HG03469 (cell line): ENCODE measurements at regions not wholly inside any gene's neighbourhood (a gene's known extent, or its start where the extent isn't known, plus 50 kb on each side); places are given as distances from the start of the nearest gene placed in this dataset.

ENCODE experiments used
- ATAC-seq: cut with Tn5 transposase; IDR thresholded peaks from one replicate; pipeline ENCODE4 v1.9.1; 2021; ENCODE audit warnings: mild to moderate bottlenecking, moderate library complexity, moderate number of reproducible peaks; ENCODE audit not compliant: unreplicated experiment

DNA sequence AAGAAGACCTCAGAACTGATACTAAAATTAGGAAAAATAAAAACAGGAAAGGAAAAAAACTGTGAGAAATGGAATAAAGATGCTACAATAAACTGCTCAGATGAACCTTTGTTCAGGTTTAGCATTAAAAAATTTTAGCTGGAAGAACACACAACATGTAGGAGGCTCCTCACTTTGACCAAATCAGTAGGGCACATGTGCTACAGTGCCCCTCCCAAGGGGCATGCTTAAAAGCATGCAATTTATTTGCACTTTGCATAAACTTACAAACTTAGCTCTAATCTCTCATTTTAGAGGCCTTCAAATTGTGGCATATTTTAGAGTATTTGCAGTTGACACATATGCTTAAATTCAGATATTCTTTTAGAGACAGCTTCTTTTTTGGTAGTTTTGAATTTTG lies 570.2 kb downstream of the UTRN start:
- ATAC-seq, result no peak

DNA sequence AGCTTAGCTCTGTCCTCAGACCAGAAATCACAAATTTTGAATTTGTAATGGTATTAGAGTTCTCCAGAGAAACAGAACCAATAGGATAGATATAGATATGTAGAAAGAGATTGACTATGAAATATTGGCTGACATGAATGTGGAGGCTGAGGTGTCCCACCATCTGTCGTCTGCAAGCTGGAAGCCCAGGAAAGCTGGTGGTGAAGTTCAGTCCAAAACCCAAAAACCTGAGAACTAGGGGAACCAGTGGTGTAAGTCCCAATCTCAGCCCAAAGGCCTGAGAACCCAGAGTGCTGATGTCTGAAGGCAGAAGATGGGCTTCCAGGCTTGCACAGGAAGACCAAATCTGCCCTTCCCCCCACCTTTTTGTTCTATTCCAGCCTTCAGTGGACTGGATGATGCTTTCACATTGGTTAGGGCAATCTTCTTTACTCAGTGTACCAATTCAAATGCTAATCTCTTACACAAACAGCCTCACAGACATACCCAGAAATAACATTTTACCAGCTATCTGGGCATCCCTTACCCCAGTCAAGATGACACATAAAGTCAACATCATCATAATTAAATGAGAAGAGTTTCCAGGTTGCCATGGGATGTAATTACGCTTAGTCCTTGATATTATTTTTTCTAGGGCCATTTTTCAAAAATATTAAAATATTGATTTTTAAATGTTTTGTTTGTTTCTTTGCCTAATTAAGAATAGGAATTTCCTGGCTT lies 570.8 kb downstream of the UTRN start:
- no peak for ATAC-seq

DNA sequence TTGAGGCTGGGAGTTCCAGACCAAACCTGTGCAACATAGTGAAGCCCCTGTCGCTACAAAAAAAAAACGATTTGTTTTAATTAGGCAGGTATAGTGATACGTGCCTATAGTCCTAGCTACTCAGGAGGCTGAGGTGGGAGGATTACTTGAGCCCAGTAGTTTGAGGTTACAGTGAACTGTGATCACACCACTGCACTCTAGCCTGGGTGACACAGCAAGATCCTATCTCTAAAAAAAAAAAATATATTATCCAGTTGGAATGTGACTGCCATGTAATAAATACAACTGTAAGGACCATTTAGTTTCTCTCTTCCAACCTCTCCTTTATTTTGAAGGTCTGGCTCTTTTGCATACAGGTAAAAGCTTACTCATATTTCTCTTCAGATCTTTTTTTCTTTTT lies 571.5 kb downstream of the UTRN start:
- no peak for ATAC-seq

DNA sequence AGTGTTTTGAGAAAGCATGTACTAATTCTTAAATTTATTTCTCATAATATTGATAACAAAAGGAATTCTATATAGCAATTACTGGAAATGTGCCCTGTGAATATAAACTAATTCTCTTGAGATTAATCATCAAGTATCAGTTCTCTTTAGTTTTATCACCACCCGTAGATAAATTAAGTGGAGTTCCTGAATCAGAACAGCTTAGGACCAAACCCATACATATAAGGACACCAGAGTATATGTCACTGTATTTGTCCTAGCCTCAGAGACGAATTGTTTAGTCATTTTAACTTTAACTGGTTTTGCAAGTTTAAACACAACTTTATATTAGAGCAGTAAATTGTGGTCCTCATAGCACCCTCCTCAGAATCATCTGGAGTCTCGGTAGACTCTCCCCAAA lies 572.0 kb downstream of the UTRN start:
- ATAC-seq, result no peak

DNA sequence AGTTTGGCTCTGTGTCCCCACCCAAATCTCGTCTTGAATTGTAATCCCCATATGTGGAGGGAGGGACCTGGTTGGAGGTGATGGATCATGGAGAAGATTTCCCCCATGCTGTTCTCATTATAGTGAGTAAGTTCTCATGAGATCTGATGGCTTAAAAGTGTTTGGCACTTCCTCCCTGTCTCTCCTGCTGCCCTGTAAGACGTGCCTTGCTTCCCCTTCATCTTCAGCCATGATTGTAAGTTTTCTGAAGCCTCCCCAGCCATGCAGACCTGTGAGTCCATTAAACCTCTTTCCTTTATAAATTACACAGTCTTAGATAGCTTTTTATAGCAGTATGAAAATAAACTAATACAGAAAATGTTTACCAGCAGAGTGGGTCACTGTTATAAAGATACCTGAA lies 577.6 kb downstream of the UTRN start:
- no peak for ATAC-seq

DNA sequence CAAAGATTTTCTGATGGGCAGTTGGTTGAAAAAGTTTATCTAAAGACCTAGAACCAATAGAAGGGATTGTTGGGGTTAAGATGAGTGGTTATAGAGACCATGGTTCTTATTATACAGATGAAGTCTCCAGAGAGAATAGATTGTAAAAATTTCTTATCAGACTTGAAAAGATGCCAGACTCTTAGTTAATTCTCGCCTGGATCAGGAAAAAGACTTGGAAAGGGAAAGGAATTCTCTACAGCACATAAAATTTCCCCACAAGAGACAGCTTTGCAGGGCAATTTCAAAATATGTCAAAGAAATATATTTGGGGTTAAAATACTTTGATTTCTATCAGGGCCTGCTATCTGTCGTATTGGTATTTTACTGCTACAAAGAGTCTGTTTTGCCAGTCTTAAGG lies 582.6 kb downstream of the UTRN start:
- ATAC-seq, result no peak

DNA sequence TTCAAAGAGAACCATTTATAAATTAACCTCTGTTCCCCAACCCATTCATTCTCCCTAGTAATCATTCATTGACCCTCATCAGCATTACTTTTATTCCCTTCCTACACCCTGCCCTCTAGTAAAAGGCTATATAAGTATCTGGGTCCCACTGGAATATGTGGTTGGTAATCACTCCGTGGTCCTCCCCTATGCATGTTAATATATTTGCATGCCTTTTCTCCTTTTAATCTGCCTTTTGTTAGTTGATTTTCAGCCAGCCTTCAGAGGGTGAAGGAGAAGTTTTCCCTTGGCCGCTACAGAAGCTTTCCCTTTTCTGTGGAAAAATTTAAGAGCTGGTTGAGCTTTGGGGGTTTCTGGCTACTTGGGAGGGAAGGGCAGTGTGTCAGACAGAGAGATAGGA lies 585.6 kb downstream of the UTRN start:
- no peak for ATAC-seq

DNA sequence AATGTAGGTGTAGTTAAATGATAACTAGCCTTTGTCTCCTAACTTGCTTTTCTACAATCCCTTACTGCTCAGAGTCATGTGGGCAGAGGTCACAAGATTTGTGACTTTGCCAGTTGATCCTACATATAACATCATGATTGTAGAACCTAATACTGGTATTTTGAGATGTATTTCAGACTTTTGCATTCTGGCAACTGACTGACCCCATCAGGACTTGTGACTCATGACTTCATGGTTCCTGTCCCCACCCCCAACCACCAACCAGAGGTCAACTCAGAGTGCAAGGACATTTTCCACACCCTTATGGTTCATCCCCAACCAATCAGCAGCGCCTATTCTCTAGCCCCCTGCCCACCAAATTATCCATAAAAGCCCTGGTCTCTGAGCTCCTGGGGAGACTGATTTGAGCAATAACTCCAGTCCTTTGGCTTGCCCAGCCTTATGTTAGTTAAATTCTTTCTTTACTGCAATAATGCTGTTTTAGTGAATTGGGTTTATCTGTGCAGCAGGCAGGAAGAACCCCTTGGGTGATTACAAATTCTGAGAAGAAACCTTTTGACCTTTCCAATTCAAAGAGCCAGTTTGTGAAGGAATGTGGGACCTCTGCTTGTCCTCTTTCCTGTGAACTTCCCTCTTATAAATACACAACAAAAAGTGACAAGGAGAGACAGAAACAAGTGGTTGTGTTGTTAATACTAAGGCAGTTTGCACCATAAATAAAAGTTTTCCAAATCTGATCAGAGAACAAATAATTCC lies 588.7 kb downstream of the UTRN start:
- ATAC-seq, result no peak

DNA sequence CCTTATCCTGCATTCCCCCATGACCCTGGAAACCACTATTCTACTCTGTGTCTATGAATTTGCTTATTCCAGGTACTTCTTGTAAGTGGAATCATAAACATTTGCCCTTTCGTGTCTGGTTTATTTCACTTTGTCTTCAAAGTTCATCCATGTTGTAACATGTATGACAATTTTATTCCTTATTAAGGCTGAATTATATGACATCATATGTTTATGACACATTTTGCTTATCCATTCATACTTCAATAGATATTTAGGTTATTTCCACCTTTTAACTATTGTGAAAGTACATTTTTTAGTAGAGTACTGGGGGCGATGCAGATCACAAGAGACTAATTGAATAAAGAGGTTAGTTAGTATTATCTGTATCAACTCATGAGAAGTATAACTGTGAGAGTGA lies 591.6 kb downstream of the UTRN start:
- ATAC-seq, result no peak

DNA sequence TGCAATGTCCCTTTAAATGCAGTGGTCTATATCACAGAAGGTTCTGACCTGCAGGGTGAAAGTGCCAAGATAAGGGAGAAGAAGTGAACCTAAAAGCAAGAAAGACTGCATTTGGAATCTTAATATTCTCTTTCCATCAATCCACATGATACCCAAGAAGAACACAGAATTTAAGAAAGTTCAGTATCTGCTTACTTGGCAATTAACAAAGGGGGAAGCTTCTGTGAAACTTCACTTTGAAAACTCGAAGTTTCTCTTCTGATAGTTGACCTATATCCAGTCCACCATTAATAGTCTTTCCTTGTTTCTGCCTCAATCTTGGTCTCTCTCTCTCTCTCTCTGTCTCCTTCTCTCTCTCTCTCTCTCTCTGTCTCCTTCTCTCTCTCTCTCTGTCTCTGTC lies 592.0 kb downstream of the UTRN start:
- no peak for ATAC-seq

DNA sequence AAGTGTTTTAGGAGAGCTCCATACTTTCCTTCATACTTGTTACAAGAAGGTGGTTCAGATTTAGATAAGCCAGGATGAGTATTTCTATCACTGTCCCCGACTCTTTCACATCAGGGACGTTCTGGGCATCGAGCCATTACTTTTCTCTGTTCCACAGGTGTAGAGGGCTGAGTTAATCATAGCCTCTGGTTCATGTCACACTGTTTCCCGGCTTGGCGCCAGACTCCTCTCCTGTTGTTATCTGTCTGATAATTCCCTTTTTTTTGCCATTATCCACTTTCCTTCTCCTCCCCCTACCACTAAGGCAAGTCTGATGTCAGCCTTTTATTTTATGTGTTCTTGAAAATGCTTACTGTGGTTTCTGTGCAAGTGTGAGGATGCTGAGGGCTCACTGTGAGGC lies 593.4 kb downstream of the UTRN start:
- no peak for ATAC-seq

DNA sequence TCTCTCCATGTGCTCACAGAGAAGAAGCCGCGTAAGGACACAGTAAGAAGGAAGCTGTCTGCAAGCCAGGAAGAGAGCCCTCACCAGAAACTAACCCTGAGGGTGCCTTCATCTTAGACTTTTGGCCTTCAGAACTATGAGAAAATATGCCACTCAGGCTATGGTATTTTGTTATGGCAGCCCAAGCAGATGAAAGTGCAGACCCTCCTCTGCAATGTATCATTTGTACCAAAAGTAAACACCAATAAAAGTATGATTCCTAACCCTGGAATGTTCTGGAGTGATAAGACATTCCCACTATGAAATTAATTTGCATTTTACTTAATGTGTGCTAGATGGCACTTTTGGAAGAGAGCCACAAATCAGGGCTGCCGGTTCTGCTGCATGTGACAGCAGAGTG lies 594.3 kb downstream of the UTRN start:
- no peak for ATAC-seq

DNA sequence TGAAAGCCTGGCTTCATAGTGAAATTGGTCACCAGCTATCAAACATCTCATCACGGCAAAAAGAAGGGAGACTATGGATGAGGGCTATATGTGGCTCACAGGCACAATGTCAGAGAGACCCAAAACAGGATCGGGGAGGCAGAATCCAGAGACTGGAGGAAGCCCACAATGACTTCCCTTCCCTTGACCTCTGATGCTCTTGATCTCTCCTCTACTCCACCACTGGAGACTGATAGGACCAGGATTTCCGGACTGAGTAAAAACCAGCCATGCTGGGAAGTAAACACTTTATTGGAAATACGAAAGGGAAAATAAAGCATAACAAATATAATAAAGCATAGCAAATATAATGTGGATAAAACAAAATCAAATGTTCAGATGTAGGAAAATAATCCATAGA lies 597.3 kb downstream of the UTRN start:
- ATAC-seq, result no peak

DNA sequence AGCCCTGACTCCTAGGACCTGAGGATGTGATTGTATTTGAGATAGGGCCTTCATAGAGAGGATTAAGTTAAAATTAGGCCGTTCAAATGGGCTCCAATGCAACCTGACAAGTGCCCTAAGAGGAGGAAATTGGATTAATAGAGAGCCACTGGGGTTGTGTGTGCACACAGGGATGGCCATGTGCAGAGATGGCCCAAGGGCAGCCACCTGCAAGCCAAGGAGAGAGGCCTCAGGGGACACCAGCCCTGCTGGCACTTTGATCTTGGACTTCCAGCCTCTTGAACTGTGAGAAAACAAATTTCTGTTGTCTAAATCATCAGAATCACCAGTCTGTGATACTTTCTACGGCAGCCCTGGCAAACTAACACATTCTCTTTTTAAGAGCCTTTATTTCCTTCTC lies 598.8 kb downstream of the UTRN start:
- ATAC-seq, result no peak

DNA sequence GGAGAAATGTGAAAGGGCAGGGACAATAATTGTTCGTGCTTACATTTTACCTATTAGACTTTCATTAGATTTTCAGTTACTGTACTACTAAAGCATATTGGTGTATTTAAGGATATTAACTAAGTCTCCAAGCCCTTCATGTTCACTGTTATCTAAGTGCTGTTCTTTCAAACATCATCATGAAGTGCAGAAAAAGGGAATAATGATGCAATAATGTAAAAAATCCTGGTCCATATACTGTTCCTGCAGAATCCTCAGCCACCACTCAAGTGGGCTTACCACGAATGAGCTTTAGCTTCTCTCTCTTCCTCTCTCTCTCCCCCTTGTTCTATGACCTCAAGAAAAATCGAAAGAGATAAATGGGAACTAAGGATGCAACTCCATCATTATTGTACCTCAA lies 600.7 kb downstream of the UTRN start:
- no peak for ATAC-seq

DNA sequence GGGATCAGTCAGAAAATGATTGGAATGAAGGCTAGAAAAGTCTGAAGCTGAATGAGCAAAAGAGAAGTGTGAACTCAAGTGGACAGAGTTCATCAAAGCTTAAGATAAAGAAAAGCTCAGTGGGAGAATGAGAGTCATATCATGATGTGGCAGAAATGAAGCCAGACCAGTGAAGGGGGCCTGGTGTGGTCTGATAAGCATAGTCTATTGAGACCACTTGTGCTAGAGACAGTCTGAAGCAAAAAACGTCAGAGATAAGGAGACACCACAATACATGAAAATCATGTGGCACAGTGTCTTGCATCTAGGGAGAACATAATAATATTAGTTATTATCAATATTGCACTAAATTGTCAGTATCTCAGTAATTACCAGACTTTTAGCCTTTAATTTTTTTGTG lies 601.5 kb downstream of the UTRN start:
- ATAC-seq, result no peak

DNA sequence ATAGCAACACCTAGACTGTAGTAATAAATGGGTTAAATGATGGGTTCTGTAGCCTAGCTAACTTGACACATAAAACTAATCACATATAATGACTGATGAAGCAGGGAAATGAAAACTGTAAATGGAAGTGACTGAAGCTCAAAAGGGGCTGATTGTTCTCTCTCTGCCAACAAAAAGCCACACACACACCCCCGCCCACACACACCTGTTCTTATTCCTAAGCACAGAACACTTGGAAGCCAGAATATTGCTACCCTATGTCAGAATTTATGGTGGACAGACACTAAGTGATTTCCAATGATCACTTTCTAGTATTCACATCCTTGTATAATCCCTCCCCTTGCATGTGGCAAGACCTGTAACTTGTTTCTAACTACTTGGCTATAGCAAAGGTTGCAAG lies 603.5 kb downstream of the UTRN start:
- no peak for ATAC-seq

DNA sequence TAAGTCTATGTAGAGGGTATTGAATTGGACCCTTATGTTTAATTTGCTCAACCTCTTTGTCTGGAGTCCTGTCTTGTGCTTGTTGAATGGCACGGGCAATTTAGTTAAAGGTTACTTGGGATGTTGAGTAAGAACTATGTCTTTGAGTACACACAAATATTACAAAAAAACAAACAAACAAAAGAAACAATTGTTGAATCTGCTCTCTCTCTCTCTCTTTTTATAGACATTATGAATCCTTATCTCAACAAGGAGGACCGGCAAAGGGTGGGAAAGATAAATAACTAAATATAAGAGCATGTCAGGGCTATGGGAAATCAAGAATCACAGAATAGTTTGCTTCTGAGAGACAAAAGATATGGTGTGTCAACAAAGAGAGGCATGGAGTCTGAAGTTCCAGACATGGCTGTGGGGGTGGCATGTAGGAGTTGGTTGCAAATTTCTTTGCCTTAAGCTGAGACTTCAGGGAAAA lies 608.6 kb downstream of the UTRN start:
- no peak for ATAC-seq

DNA sequence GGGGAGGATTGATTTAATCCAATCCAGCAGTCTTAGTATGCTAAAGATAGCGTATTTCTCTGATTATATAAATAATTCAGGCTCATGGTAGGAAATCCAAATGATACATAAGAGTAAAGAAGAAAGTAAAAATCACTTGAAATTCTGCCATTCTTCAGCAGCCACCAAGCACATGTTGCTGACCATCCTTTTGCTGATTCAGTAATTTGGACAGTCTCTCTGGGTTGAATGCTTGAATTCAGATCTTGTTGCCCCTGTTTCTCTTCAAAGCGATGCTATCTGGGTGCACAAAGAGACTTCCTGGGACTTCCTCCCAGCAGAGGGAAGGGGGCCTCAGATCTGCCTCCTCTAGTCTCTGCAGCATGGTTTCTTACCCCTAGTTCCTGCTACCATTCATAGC lies 609.1 kb downstream of the UTRN start:
- no peak for ATAC-seq

DNA sequence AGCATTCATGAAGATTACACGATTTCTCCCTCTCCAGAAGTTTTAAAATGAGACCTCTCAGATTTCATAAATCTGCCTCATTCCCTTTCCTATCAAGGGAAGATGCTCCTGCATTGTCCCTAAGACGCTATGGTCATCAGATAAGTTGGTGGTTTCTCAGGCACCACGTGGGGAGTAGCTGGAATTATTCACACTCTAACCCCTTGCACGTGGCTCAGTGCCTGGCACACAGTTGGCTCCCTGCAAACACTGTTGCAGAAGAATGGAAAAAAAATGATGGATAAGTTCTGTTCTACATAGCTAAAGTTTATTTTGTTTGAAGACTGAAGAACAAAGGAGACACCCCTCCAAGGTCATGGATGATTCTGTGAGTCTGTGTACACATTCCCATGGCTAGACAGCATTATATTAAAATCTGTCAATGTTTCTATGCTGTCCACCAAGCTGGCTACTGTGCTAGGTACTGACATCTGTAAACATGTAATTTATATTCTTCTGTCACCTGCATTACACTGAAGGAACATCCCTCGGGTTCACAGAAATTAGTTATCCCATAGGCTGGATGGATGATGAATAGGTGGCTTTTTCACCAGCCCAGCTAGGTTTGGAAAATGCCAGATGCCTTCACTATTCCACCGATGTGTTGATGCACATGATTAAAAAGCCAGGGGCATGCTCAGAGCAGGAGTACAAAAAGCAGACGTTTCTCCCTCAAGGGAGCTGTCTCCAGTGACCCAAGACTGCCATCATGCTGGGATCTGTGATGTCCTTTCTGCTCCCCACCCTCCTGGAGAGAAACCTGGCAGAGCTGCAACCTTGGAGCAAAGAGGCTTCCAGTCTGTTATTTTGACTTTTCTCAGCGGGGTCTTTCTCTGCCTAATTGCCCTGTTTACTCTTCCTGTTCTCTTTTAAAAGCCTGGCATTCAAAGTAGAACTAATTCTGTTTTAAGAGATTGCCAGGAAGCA lies 610.5 kb downstream of the UTRN start:
- no peak for ATAC-seq

DNA sequence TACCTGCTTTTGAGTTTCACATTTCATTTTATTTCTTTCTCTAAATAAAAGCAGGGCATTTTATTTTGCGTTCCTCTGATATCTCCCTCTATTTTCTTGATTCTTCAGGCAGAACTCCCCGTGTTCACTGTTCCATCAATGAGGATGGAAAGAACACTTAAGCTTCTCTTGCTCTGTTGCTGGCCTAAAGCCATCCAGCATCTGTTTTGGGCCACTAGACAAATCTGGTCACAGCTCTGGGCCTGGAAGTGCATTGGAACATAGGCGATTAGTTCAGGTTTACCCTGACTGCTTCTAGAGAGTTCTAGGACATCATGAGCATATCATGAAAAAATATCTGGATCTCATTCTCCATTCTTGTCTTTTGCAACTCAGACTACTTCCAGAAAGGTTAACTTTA lies 611.2 kb downstream of the UTRN start:
- ATAC-seq, result no peak
